B cell (primary cell): ENCODE measurements at regions not wholly inside any gene's neighbourhood (a gene's known extent, or its start where the extent isn't known, plus 50 kb on each side); places are given as distances from the start of the nearest gene placed in this dataset.

Source experiments
- EZH2 ChIP-seq: IDR thresholded peaks from 2 replicates; pipeline ENCODE4 v1.6.1; 2012; ENCODE audit warnings: borderline replicate concordance, low read depth, mild to moderate bottlenecking, moderate library complexity, low read length; ENCODE audit not compliant: insufficient read depth, poor library complexity, severe bottlenecking
- TF ChIP-seq, protein P1 (sequence below): fragments of 200-600 bp; IDR thresholded peaks from one replicate; pipeline ENCODE4 v1.8.0; 2022; ENCODE audit warnings: antibody characterized with exemption, mild to moderate bottlenecking

DNA sequence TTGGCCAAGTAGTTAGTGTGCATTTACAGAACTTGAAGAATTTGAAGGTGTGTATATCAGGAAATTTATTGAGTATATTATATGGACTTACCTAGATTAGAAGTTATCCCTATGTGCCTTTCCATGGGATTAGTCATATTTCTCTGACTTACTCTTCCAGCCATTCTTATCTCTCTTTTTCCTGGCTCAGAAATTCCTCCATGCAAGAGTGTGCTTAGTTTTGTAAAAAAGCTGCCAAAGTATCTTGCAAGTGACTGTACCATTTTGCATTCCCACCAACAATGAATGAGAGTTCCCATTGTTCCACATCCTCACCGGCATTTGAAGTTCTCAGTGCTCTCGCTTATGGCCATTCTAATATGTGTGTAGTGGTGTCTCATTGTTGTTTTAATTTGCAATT, 82.2 kb upstream of the GUCA2B start:
- TF ChIP-seq, protein P1, sequence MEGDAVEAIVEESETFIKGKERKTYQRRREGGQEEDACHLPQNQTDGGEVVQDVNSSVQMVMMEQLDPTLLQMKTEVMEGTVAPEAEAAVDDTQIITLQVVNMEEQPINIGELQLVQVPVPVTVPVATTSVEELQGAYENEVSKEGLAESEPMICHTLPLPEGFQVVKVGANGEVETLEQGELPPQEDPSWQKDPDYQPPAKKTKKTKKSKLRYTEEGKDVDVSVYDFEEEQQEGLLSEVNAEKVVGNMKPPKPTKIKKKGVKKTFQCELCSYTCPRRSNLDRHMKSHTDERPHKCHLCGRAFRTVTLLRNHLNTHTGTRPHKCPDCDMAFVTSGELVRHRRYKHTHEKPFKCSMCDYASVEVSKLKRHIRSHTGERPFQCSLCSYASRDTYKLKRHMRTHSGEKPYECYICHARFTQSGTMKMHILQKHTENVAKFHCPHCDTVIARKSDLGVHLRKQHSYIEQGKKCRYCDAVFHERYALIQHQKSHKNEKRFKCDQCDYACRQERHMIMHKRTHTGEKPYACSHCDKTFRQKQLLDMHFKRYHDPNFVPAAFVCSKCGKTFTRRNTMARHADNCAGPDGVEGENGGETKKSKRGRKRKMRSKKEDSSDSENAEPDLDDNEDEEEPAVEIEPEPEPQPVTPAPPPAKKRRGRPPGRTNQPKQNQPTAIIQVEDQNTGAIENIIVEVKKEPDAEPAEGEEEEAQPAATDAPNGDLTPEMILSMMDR = no peak
- no peak for TF ChIP-seq EZH2
